ENCODE measurements at regions not wholly inside any gene's neighbourhood (a gene's known extent, or its start where the extent isn't known, plus 50 kb on each side); places are given as distances from the start of the nearest gene placed in this dataset.

DNA sequence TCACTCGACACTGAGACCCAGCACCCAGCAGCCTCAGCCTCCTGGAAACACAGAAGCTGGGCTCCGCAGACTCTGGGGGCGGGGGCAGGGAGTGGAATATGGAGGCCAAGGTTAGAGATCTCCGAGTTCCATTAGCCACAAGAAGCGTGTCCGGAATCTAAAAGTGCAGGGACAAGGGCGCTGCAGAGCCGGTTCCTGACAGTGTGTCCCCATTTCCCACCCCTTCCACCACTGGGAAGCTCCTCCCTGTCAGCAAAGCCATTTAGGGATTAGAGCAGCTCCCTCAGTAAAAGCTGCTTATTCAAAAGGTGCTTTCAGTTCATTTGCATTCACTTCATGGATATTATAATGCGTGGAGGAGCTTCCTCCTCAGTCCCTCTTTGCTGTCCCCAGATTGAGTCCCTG, 74.1 kb upstream of the HSPA9 start:
- in situ Hi-C loops (cut with MboI; ENCODE audit: low sequenced_read_pairs): loop anchor here (25.0 kb wide), 1 partner anchor 613 kb away; no protein-coding TSS in a partner anchor

DNA sequence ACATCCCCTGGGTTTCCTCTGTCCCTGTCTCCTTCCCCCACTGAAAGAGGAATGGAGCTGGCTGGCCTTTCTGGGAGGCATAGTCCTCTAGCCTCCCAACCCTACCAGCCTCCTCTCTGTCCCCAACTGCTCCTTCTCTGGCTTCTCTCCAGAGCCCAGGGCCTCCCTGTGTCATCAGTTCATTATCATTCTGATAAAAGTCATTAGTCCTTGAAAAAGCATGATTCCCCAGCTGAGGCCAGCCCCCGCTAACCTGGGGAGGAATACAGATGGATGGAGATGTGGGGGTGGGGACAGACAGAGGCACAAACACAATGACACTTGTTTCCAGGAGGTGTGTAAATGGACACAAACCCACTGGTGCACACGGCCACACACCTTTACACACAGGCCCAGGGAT, 73.6 kb upstream of the HSPA9 start:
- in situ Hi-C loops (cut with MboI; ENCODE audit: low sequenced_read_pairs): loop anchor here (25.0 kb wide), 1 partner anchor 613 kb away; no protein-coding TSS in a partner anchor

DNA sequence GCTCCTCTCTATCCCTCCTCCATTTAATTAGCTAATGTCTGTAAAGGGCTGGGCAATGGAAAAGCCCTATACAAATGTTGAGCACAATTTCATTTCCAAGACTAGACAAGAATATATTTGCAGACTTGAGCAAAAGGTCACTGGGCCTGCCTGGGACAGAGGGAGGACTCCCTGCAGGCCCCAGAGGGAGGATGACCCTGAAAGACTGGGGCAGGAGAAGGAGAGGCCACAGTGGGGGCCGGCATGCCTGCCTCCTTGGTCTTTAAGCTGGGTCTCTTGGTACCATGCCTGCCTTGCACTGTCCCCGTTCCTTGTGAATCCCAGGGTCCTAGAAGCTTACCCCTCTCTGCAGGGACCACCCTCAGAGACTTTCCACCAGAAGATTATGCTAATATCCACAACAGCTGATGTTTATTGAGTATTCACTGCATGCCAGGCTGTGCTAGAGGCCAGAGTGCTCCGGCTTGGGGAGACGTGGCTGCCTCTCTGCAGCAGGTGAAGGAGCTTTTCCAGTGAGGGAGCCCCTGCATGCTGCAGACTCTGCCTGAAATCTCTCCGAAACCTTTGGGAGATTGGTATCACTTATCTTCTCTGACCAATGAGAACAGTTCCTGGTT, 72.7 kb upstream of the HSPA9 start:
- in situ Hi-C loops (cut with MboI; ENCODE audit: low sequenced_read_pairs): loop anchor here (25.0 kb wide), 1 partner anchor 614 kb away; no protein-coding TSS in a partner anchor

DNA sequence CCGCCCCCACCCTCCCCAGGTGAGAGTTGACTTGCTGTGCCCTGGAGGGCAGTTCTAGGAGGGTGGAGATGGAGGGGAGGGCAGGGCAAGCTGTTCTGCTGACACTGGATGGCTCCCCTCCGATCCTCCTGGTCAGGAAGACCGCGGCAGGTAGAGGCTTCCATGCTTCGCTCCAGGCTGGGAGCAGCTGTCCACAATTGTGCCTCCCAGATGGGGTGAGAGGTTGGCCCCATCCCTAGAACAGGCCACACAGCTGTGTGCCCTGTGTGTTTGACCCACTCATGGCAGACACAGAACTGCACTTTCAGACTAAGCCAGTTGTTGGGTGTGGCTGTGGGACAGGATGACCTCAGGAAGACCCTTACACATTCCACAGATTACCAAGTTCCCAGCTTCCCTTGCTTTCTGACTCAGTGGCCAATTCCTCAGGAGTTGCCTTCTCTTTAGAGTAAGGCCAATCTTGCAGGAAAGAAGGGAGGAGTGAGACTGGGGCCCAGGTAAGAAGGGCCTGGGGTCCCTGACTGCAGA, 72.1 kb upstream of the HSPA9 start:
- in situ Hi-C loops (cut with MboI; ENCODE audit: low sequenced_read_pairs): loop anchor here (25.0 kb wide), 1 partner anchor 615 kb away; no protein-coding TSS in a partner anchor

DNA sequence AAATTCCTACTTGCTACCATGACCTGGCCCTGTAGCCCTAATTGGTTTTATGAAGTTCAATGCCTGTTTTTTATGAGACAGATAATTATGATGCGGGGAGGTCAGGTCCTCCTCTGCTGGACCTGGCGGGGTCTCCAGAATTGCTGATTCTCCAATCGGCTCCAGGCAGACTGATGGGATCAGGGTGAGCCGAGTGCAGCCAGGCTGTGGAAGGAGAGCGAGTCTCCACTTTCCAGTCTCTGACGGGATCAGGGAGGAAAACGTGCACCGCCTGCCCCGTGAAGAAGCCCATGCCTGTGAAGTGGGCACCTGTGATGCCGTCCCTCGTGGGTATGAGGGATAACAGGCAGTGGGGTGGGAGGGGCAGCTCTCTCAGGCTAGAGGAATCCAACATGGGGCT, 71.5 kb upstream of the HSPA9 start:
- in situ Hi-C loops (cut with MboI; ENCODE audit: low sequenced_read_pairs): loop anchor here (25.0 kb wide), 1 partner anchor 616 kb away; no protein-coding TSS in a partner anchor

DNA sequence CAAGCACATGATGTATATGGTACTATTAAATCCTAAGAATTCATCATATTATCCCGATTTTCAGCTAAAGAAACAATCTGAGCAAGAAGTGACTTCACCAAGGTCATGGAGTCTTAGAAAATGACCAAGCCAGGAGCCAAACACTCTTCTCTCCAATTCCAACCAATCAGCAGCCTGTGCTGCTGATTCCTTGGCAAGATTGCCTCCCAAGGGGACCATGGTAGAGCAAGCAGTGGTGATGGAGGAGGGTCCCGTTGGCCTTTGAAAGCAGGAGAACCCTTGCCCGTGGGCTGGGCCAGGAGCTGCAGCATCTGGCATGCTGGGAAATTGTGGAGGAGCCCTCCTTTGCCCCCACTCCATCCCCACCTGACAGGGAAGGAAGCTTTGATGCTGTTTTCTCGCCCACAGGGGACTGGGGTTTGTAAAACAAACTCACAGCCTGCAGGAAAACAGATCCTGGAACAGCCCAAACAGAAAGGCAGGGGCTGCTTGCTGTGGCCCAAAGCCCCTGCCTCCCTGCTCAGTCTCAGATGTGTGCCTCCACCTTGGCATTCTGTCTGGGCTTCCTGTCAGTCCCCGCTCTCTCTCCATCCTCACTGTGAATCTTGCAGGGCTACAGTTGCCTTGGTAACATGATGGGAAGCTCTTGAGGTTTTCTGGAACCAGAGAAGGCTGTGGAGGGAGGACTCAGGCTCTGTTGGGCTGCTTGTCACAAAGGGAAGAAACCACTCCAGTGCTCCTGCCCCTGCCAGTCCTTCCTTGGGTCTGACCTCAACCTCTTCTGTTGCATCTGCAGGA, 70.8 kb upstream of the HSPA9 start:
- in situ Hi-C loops (cut with MboI; ENCODE audit: low sequenced_read_pairs): loop anchor here (25.0 kb wide), 1 partner anchor 616 kb away; no protein-coding TSS in a partner anchor

DNA sequence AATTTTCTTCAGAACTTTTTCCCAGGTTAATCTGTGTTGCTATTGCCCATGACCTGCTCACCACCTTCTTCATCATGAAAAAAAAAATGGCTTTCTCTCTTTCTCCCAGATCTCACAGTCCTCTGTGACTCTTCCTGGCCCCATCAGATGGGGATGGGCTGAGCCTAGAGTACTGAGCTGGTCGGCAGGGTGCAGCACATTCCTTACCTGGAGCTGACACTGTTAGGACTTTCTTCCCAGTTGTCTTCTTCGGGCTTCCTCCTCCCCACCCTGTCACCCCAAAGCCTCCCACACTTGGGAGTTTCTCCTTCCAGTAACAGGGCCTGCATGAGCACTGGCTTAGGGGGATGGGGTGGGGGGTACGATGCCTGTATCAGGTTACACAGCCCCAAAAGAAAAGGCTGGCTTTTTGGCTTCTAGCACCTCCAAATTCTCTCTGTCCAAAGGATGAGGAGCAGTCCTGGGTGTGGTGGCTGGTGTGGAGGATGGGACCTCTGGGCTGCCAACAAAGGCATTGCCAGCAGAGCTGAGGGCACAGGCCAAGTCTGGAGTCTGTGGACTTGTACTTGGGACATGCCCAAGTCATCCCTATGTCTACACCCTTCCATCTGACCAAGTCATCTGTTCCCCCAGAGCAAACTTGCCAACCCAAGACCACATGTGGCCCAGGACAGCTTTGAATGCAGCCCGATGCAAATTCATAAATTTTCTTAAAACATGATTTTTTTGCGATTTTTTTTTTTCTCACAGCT, 68.0 kb upstream of the HSPA9 start:
- in situ Hi-C loops (cut with MboI; ENCODE audit: low sequenced_read_pairs): loop anchor here (25.0 kb wide), 1 partner anchor 619 kb away; no protein-coding TSS in a partner anchor

DNA sequence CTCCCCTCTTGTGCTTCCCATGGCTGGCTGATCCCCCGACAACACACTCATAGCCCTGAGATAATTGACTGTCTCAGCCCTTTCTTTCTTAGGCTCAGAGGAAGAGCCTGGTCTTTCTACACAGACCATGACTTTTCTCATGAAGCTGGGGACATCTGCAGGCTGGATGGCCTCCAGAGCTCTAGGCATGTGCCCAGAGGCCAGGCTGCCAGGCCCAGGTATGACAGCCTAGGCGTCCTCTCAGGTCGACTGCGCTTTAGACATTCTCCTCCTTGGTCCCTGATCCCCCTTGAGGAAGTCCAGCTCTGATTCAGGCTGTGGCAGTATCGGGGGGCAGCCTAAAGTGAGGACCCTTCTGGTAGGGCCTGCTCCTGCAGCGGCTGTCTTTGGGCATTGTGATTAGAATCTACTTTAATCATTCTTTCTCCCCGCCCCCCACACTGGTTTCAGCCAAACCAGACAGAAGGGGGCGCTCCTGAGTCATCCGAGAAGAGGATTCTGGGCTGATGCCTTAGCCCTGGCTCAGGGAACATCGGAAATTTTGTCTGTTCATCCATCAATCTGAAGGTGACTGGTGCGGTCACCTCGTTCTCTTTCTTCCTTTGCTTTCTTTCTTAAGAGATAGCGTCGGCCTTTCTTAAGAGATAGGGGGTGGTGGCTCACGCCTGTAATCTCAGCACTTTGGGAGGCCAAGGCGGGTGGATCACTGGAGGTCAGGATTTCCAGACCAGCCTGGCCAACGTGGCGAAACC, 66.5 kb upstream of the HSPA9 start:
- in situ Hi-C loops (cut with MboI; ENCODE audit: low sequenced_read_pairs): loop anchor here (25.0 kb wide), 1 partner anchor 621 kb away; no protein-coding TSS in a partner anchor

DNA sequence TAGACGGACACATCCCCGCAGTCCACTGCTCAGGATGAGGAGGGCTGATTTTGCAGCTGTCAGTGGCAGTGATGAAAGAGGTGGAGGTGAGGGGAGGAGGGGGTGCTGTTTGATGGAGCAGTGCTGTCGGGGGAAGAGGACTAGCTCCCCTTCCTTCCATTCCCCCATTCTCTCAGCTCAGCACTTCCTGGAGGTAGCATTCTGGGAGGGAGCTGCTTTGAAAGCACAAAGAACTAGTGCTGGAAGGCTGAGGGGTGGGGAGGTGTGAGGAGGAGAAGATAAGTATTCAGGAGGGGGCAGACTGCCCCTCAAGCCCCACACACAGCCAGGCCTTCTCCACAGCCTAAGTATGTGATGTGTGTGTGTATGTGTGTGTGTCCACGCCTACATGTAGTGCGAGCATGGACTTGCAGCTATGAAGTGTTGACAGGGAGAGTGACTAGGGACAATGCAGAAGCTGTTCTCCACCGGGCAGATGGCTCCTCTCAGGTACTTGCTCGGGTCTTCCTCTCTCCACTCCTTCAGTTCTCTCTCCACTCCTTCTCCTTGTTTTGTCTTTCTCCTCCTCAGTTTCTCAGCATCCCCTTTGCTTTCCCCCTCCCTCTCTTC, 65.5 kb upstream of the HSPA9 start:
- in situ Hi-C loops (cut with MboI; ENCODE audit: low sequenced_read_pairs): loop anchor here (25.0 kb wide), 1 partner anchor 622 kb away; no protein-coding TSS in a partner anchor

DNA sequence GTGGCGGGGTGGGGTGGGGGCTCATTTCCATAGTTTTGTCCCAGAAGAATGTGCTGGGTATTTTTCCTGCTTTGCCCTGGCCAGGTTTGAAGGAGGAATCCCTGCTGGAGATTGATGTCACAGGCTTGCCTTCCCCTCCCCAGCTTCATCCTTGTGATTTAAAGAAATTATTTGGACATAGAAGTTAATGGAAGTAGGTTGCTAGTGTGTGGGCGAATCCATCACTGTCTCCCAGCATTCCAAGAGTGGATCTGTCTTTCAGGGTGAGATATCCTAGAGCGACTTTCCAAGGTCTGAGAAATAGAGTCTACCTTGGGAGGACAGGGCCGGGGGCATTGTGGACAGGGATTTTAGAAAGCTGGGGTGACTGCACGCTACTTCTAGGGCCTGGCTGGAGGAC, 64.9 kb upstream of the HSPA9 start:
- in situ Hi-C loops (cut with MboI; ENCODE audit: low sequenced_read_pairs): loop anchor here (25.0 kb wide), 1 partner anchor 622 kb away; no protein-coding TSS in a partner anchor

DNA sequence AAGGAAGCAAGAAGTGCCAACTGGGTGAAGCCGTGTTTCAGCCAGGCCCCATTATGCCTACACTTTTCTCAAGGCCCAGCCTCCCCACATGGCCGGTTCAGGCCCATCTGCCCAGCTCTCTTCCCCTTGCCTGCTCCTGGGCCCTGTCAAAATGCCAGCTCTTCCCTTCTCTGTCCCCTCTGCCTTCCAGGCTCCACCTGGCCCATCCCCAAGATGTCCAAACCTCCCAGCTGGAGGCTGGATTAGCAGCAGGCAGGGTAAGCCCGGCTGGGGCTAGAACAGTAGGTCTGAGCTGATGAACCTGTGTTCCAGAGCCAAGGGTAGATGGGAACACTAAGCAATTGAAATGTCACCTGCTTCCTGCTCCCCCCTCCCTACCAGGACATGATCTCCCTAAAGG, 64.1 kb upstream of the HSPA9 start:
- in situ Hi-C loops (cut with MboI; ENCODE audit: low sequenced_read_pairs): loop anchor here (25.0 kb wide), 1 partner anchor 623 kb away; no protein-coding TSS in a partner anchor

DNA sequence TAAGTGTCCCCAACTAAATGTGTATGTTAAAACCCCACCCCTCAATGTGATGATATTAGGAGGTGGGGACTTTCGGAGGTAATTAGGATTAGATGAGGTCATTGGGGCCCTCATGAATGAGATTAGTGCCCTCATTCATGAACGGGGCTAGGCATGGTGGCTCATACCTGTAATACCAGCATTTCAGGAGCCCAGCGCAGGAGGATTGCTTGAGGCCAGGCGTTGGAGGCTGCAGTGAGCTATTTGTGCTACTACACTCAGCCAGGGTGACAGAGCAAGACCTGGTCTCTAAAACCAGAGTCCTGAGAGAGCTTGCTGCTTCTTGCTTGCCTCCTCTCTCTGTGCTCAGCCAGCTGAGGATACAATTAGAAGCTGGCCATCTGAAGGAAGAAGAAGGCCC, 62.1 kb upstream of the HSPA9 start:
- in situ Hi-C loops (cut with MboI; ENCODE audit: low sequenced_read_pairs): loop anchor here (25.0 kb wide), 1 partner anchor 625 kb away; no protein-coding TSS in a partner anchor

DNA sequence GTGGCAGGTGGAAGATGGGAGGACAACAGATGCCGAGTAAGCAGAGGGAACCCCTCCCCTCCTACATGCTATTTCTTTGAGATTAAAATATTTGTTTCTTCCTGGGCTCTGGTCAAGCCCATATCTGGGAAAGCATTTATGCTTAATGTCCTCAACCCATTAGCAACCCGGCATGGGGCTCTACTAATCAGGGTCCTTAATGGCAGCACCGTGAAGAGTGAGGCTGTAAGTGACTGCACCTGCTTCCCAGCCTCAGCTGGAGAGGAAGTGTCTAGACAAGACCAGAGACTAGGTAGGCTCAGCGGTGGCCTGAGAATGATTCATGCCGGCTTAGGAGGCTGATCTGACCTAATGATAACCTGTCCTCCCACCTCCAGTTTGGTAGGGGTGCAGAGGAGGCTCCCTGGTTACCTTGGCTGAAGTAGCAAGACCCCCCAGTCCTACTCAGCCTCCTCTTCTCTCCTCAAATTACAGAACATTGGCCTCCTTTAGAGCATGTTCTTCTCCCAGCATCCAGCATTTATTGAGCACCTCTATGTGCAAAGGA, 61.3 kb upstream of the HSPA9 start:
- in situ Hi-C loops (cut with MboI; ENCODE audit: low sequenced_read_pairs): loop anchor here (25.0 kb wide), 1 partner anchor 626 kb away; no protein-coding TSS in a partner anchor

DNA sequence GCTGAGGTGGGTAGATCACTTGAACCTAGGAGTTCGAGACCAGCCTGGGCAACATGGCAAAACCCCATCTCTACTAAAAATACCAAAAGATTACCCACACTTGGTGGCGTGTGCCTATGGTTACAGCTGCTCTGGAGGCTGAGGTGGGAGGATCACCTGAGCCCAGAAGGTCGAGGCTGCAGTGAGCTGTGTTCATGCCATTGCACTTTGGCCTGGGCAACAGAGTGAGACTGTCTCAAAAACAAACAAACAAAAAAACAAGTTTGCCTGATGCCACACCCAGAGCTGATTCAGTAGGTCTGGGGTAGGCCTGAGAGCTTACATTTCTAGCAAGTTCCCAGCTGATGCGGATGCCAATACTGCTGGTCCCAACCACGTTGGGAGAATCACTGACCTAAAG, 60.5 kb upstream of the HSPA9 start:
- in situ Hi-C loops (cut with MboI; ENCODE audit: low sequenced_read_pairs): loop anchor here (25.0 kb wide), 1 partner anchor 627 kb away; no protein-coding TSS in a partner anchor

DNA sequence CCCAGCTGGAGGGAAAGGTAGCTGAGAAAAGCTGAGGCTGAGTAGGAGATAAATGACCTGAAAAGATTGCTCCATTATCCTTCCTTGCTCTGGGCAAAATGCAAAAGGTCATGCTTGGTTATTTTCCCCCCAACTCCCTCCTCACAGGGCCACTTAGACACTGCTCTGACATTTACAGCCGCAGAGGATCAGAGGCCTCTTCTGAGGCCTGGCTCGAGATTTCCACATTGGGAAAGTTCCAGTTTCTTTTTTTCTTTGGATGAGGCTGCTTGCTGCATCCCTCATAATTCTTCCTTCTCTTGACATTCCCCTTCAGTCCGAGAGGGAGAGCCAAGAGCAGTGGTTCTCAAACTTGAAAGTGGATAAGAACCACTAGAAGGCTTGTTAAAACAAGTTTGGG, 60.1 kb upstream of the HSPA9 start:
- in situ Hi-C loops (cut with MboI; ENCODE audit: low sequenced_read_pairs): loop anchor here (25.0 kb wide), 1 partner anchor 627 kb away; no protein-coding TSS in a partner anchor

DNA sequence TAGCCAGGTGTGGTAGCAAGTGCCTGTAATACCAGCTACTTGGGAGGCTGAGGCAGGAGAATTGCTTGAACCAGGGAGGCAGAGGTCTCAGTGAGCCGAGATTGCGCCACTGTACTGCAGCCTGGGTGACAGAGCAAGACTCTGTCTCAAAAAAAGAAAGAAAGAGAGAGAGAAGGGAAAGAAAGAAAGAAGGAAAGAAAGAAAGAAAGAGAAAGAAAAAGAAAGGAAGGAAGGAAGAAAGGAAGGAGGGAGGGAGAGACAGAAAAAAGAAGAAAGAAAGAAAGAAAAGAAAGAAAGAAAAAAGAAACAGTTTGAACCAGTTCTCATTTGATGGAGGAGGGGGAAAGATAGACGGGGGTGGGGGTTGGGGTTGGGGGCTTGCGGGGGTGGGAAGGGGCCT, 59.6 kb upstream of the HSPA9 start:
- in situ Hi-C loops (cut with MboI; ENCODE audit: low sequenced_read_pairs): loop anchor here (25.0 kb wide), 1 partner anchor 627 kb away; no protein-coding TSS in a partner anchor

DNA sequence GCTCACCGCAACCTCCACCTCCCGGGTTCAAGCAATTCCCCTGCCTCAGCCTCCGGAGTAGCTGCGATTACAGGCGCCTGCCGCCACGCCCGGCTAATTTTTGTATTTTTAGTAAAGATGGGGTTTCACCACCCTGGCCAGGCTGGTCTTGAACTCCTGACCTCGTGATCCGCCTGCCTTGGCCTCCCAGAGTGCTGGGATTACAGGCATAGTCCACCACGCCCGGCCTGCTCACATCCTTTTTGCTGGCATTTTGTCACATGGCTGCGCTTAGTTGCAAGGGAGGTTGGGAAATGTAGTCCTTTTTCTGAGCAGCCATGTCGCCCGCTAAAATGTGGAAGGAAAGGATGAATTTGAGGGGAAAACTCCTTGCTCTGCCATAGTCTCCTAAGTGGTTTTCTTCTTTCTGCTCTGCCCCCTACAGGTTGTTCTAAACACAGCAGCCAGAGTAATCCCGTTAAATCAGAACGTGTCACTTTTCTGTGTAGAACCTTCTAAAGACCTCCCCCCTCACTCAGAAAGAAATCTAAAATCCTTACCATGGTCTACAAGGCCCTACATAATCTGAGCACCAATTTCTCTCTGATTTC, 57.8 kb upstream of the HSPA9 start:
- in situ Hi-C loops (cut with MboI; ENCODE audit: low sequenced_read_pairs): loop anchor here (25.0 kb wide), 1 partner anchor 629 kb away; no protein-coding TSS in a partner anchor

Data from HL-60/S4 treated with phorbol 12-myristate 13-acetate at 8.2 ng/mL for 4 days and 3 days (cell line).